ENCODE measurements at regions not wholly inside any gene's neighbourhood (a gene's known extent, or its start where the extent isn't known, plus 50 kb on each side); places are given as distances from the start of the nearest gene placed in this dataset.

- no peak for TF ChIP-seq CTCF (IDR thresholded peaks at IDR 0.05)
- no peak for TF ChIP-seq POLR2A (IDR thresholded peaks at IDR 0.05)
Observed at GRCh38 chr6:170221052-170221752, 69.7 kb downstream of the DLL1 start.
